Neural cell (in vitro differentiated cells): ENCODE measurements at regions not wholly inside any gene's neighbourhood (a gene's known extent, or its start where the extent isn't known, plus 50 kb on each side); places are given as distances from the start of the nearest gene placed in this dataset.

ENCODE experiments used
- CTCF ChIP-seq: fragments of 450-650 bp; IDR thresholded peaks from 2 replicates; pipeline ENCODE4 v1.5.1; 2014; ENCODE audit warnings: antibody characterized with exemption, mild to moderate bottlenecking, moderate library complexity; ENCODE audit not compliant: poor library complexity, severe bottlenecking
- EP300 ChIP-seq: fragments of 450-650 bp; conservative IDR thresholded peaks from 2 replicates; pipeline ENCODE4 v1.6.1; 2014; ENCODE audit warnings: antibody characterized with exemption, mild to moderate bottlenecking, moderate library complexity; ENCODE audit not compliant: poor library complexity, severe bottlenecking
- EZH2 ChIP-seq: fragments of 200-600, 300-800 bp; shearing (Covaris generic), sonication (generic); IDR thresholded peaks from 2 replicates; pipeline ENCODE4 v1.6.1; 2014; ENCODE audit warnings: antibody characterized with exemption, low read length, borderline replicate concordance, mild to moderate bottlenecking; ENCODE audit not compliant: insufficient read depth, poor library complexity, severe bottlenecking
- MXI1 ChIP-seq: fragments of 450-650 bp; conservative IDR thresholded peaks from 2 replicates; pipeline ENCODE4 v1.6.1; 2014; ENCODE audit warnings: antibody characterized with exemption, mild to moderate bottlenecking; ENCODE audit not compliant: poor library complexity, severe bottlenecking
- POLR2AphosphoS5 ChIP-seq: IDR thresholded peaks from 2 replicates; pipeline ENCODE4 v1.6.1; 2012
- RAD21 ChIP-seq: fragments of 450-650 bp; conservative IDR thresholded peaks from 2 replicates; pipeline ENCODE4 v1.6.1; 2014; ENCODE audit warnings: antibody characterized with exemption, mild to moderate bottlenecking, moderate library complexity
- SMC3 ChIP-seq: fragments of 450-650 bp; conservative IDR thresholded peaks from 2 replicates; pipeline ENCODE4 v1.6.1; 2014; ENCODE audit warnings: antibody characterized with exemption, mild to moderate bottlenecking, moderate library complexity; ENCODE audit not compliant: poor library complexity
- TAF1 ChIP-seq: IDR thresholded peaks from 2 replicates; pipeline ENCODE4 v1.6.1; 2012; ENCODE audit warnings: low read depth

GRCh38 chr7:109895536-109895935, 1195.4 kb upstream of the LRRN3 start:
- TF ChIP-seq EZH2: no peak
- TF ChIP-seq CTCF: no peak
- TF ChIP-seq SMC3: no peak
- no peak for TF ChIP-seq EP300
- no peak for TF ChIP-seq POLR2AphosphoS5
- TF ChIP-seq TAF1: no peak
- no peak for TF ChIP-seq RAD21
- TF ChIP-seq MXI1: no peak
